GM23338 (cell line): ENCODE measurements at regions not wholly inside any gene's neighbourhood (a gene's known extent, or its start where the extent isn't known, plus 50 kb on each side); places are given as distances from the start of the nearest gene placed in this dataset.

Experiments used
- CREB1 ChIP-seq: fragments of 250-450 bp; sonication (Bioruptor Pico); IDR thresholded peaks from 2 replicates; pipeline ENCODE4 v1.5.0; 2020; ENCODE audit warnings: low read depth, mild to moderate bottlenecking, moderate library complexity
- EZH2 ChIP-seq: fragments of 200-600 bp; sonication (generic); IDR thresholded peaks from one replicate; pipeline ENCODE4 v1.8.0; 2017; ENCODE audit warnings: antibody characterized with exemption, mild to moderate bottlenecking, low read depth; ENCODE audit not compliant: unreplicated experiment
- EZH2phosphoT487 ChIP-seq: fragments of 200-600 bp; sonication (generic); IDR thresholded peaks from one replicate; pipeline ENCODE4 v1.8.1; 2018; ENCODE audit warnings: antibody characterized with exemption; ENCODE audit not compliant: unreplicated experiment
- JUNB ChIP-seq: IDR thresholded peaks from one replicate; pipeline ENCODE4 v1.6.1; 2016; ENCODE audit warnings: antibody characterized with exemption; ENCODE audit not compliant: unreplicated experiment
- NANOG ChIP-seq: IDR thresholded peaks from 2 replicates; pipeline ENCODE4 v1.6.1; 2016; ENCODE audit warnings: antibody characterized with exemption, borderline replicate concordance
- ZNF331 ChIP-seq: fragments of 250-450 bp; sonication (Bioruptor Pico); IDR thresholded peaks from 2 replicates; pipeline ENCODE4 v1.5.0; 2020; ENCODE audit warnings: low read depth, mild to moderate bottlenecking, moderate library complexity
- ZNF462 ChIP-seq: fragments of 250-450 bp; sonication (Bioruptor Pico); IDR thresholded peaks from 2 replicates; pipeline ENCODE4 v1.5.0; 2020; ENCODE audit warnings: mild to moderate bottlenecking, moderate library complexity
- TF ChIP-seq, protein P1 (sequence below): IDR thresholded peaks from one replicate; pipeline ENCODE4 v1.6.1; 2018; ENCODE audit warnings: antibody characterized with exemption; ENCODE audit not compliant: unreplicated experiment

- no peak for TF ChIP-seq ZNF462 (CRISPR knock-in tag)
- no peak for TF ChIP-seq EZH2phosphoT487
- no peak for TF ChIP-seq EZH2
- TF ChIP-seq NANOG = no peak
- TF ChIP-seq, protein P1, sequence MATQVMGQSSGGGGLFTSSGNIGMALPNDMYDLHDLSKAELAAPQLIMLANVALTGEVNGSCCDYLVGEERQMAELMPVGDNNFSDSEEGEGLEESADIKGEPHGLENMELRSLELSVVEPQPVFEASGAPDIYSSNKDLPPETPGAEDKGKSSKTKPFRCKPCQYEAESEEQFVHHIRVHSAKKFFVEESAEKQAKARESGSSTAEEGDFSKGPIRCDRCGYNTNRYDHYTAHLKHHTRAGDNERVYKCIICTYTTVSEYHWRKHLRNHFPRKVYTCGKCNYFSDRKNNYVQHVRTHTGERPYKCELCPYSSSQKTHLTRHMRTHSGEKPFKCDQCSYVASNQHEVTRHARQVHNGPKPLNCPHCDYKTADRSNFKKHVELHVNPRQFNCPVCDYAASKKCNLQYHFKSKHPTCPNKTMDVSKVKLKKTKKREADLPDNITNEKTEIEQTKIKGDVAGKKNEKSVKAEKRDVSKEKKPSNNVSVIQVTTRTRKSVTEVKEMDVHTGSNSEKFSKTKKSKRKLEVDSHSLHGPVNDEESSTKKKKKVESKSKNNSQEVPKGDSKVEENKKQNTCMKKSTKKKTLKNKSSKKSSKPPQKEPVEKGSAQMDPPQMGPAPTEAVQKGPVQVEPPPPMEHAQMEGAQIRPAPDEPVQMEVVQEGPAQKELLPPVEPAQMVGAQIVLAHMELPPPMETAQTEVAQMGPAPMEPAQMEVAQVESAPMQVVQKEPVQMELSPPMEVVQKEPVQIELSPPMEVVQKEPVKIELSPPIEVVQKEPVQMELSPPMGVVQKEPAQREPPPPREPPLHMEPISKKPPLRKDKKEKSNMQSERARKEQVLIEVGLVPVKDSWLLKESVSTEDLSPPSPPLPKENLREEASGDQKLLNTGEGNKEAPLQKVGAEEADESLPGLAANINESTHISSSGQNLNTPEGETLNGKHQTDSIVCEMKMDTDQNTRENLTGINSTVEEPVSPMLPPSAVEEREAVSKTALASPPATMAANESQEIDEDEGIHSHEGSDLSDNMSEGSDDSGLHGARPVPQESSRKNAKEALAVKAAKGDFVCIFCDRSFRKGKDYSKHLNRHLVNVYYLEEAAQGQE = no peak
- TF ChIP-seq CREB1 (CRISPR knock-in tag) = no peak
- no peak for TF ChIP-seq JUNB
- TF ChIP-seq ZNF331 = no peak
Measured at GRCh38 chr6:147972448-147972847, 370.2 kb upstream of the SASH1 start (continued).
